ENCODE measurements at regions not wholly inside any gene's neighbourhood (a gene's known extent, or its start where the extent isn't known, plus 50 kb on each side); places are given as distances from the start of the nearest gene placed in this dataset.

- H3K27me3 ChIP-seq, result no peaks in the 10 kb centered on the region
- H3K27ac ChIP-seq, result no peak overlapping the region
- no peaks in the 10 kb centered on the region for H3K9me3 ChIP-seq
- DNase-seq (no peak), ATAC-seq (no peak)
- H3K36me3 ChIP-seq, result no peaks in the 10 kb centered on the region
- H3K4me3 ChIP-seq, result no peak overlapping the region
- TF ChIP-seq CTCF (IDR thresholded peaks at IDR 0.05), result no peak
- no peaks in the 10 kb centered on the region for H3K4me1 ChIP-seq
- intact Hi-C loops (cut with DNase I), result no loop called here
Observed at GRCh38 chr16:79728923-79729240, 128.3 kb upstream of the MAF start.

GRCh38 chr16:79728048-79728922 lies 127.7 kb upstream of the MAF start:
- Histone ChIP-seq H3K27me3 (no peaks in the 10 kb centered on the region), H3K4me1 (no peaks in the 10 kb centered on the region), H3K27ac (no peak overlapping the region), H3K36me3 (no peaks in the 10 kb centered on the region), H3K4me3 (no peak overlapping the region), H3K9me3 (no peaks in the 10 kb centered on the region)
- no peak for TF ChIP-seq CTCF (IDR thresholded peaks at IDR 0.05)
- intact Hi-C loops (cut with DNase I), result no loop called here
- ATAC-seq, result no peak
- DNase-seq, result no peak

GRCh38 chr16:79726902-79727301 lies 126.4 kb upstream of the MAF start:
- Histone ChIP-seq H3K4me3 (no peak overlapping the region), H3K9me3 (no peaks in the 10 kb centered on the region), H3K27me3 (no peaks in the 10 kb centered on the region), H3K4me1 (no peaks in the 10 kb centered on the region), H3K27ac (no peak overlapping the region), H3K36me3 (no peaks in the 10 kb centered on the region)
- DNase-seq, result no peak
- no peak for ATAC-seq
- no peak for TF ChIP-seq CTCF (IDR thresholded peaks at IDR 0.05)
- intact Hi-C loops (cut with DNase I), result no loop called here

- Histone ChIP-seq H3K9me3 (no peaks in the 10 kb centered on the region), H3K4me1 (no peaks in the 10 kb centered on the region), H3K4me3 (no peak overlapping the region), H3K36me3 (no peaks in the 10 kb centered on the region), H3K27me3 (no peaks in the 10 kb centered on the region), H3K27ac (no peak overlapping the region)
- ATAC-seq (no peak), DNase-seq (no peak)
- intact Hi-C loops (cut with DNase I), result no loop called here
- no peak for TF ChIP-seq CTCF (IDR thresholded peaks at IDR 0.05)
Observed at GRCh38 chr16:79725051-79725450, 124.5 kb upstream of the MAF start.

GRCh38 chr16:79723583-79724168 lies 123.1 kb upstream of the MAF start:
- no peak overlapping the region for H3K4me3 ChIP-seq
- H3K27ac ChIP-seq, result no peak overlapping the region
- intact Hi-C loops (cut with DNase I), result no loop called here
- no peaks in the 10 kb centered on the region for H3K4me1 ChIP-seq
- TF ChIP-seq CTCF (IDR thresholded peaks at IDR 0.05), result no peak
- no peaks in the 10 kb centered on the region for H3K36me3 ChIP-seq
- H3K27me3 ChIP-seq, result no peaks in the 10 kb centered on the region
- no peak for DNase-seq
- ATAC-seq, result no peak
- no peaks in the 10 kb centered on the region for H3K9me3 ChIP-seq

Measured in left lung (tissue), 4 donors.